ENCODE measurements at regions not wholly inside any gene's neighbourhood (a gene's known extent, or its start where the extent isn't known, plus 50 kb on each side); places are given as distances from the start of the nearest gene placed in this dataset.

DNA sequence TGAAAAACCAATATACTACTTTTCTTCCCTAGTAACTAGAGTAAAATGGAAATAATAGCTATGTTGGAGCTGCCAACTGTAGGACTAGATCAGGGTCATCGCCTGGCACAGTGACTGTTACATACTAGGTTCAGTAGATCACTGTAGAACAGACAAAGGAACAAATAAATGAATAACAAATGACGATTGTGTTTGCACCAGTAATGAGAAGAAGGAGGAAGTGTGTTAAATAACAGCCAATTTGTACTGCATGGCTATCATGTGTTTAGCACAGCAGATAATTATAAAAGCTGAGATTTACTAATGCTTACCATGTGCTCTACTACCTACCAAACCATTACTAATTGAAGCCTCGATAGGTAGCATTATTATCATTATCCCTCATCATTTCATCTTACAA lies 85.3 kb upstream of the FXR1 start:
- H4K20me1 ChIP-seq (ENCODE audit: insufficient read depth): no peaks in the 10 kb centered on the region
- no peak overlapping the region for H3K27ac ChIP-seq
- H3K4me3 ChIP-seq: no peak overlapping the region
- H3K9me2 ChIP-seq (ENCODE audit: insufficient read depth): no peaks in the 10 kb centered on the region
- no peaks in the 10 kb centered on the region for H3K79me2 ChIP-seq (ENCODE audit: insufficient read depth)
- H2AFZ ChIP-seq: no peak overlapping the region
- DNase-seq: no peak
- no peaks in the 10 kb centered on the region for H3K27me3 ChIP-seq (replicated peaks; ENCODE audit: insufficient read depth)
- no peak overlapping the region for H3K9ac ChIP-seq
- TF ChIP-seq EZH2 (IDR thresholded peaks at IDR 0.05; ENCODE audit: insufficient read depth, poor library complexity, severe bottlenecking) (no peak), EZH2phosphoT487 (IDR thresholded peaks at IDR 0.05; ENCODE audit: insufficient read depth, low read depth) (no peak)
- in situ Hi-C loops (cut with MboI): no loop called here
- no peaks in the 10 kb centered on the region for H3F3A ChIP-seq (ENCODE audit: insufficient read depth)
- no peaks in the 10 kb centered on the region for H3K9me3 ChIP-seq (ENCODE audit: low read depth)
- no peaks in the 10 kb centered on the region for H3K4me1 ChIP-seq (ENCODE audit: insufficient read depth)
- H3K4me2 ChIP-seq (ENCODE audit: unreplicated experiment): no peak overlapping the region
- WGBS, 2 experiments (ENCODE audit: low coverage in 1 of 2, low lambda C conversion rate in 2 of 2, missing lambda C conversion rate in 2 of 2): 35 to 45% methylated on average over 3 of the region's 3 CpGs
- H3K36me3 ChIP-seq (ENCODE audit: low read depth): no peaks in the 10 kb centered on the region

DNA sequence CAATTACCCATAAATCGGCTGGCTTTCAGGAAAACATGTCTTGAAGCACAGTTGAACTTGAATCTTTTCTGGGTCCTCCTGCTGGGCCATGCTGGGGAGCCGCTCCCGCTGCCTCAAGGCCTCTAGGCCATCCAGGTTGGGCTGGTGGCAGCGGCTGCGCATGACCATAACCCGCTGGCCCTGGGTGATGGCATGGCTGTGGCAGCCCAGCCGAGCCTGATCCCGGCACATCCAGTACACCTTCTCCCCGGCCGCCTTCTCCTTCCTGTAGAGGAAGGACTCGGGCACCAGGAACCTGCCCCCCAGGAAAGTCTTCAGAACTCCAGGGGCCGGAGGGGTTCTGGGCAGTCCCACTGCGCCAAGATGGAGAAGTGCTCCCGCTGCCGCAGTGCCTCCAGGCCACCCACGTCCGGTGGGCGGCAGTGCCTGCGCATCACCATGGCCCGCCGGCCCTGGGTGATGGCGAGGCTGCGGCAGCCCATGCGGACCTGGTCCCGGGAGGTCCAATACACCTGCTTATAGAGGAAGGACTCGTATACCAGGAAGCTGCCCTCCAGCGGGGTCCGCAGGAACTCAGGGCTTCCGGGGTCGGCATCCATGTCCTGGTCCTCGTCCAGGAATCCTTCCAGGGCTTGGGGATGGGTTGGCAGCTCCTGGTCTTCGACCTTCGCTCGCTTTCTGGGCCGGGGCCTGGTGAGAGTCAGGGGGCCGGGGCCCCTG lies 84.3 kb upstream of the FXR1 start:
- H2AFZ ChIP-seq: no peak overlapping the region
- no peak overlapping the region for H3K4me2 ChIP-seq (ENCODE audit: unreplicated experiment)
- no peak overlapping the region for H3K27ac ChIP-seq
- H3K27me3 ChIP-seq (replicated peaks; ENCODE audit: insufficient read depth): no peaks in the 10 kb centered on the region
- WGBS, 2 experiments (ENCODE audit: low coverage in 1 of 2, low lambda C conversion rate in 2 of 2, missing lambda C conversion rate in 2 of 2): 80 to 86% methylated on average over 30 to 36 of the region's 36 CpGs
- H3K4me1 ChIP-seq (ENCODE audit: insufficient read depth): no peaks in the 10 kb centered on the region
- H3K9me2 ChIP-seq (ENCODE audit: insufficient read depth): no peaks in the 10 kb centered on the region
- no peak overlapping the region for H3K4me3 ChIP-seq
- no peaks in the 10 kb centered on the region for H3K79me2 ChIP-seq (ENCODE audit: insufficient read depth)
- H4K20me1 ChIP-seq (ENCODE audit: insufficient read depth): no peaks in the 10 kb centered on the region
- TF ChIP-seq EZH2phosphoT487 (IDR thresholded peaks at IDR 0.05; ENCODE audit: insufficient read depth, low read depth) (no peak), EZH2 (IDR thresholded peaks at IDR 0.05; ENCODE audit: insufficient read depth, poor library complexity, severe bottlenecking) (no peak)
- in situ Hi-C loops (cut with MboI): no loop called here
- no peaks in the 10 kb centered on the region for H3K9me3 ChIP-seq (ENCODE audit: low read depth)
- DNase-seq: no peak
- no peaks in the 10 kb centered on the region for H3K36me3 ChIP-seq (ENCODE audit: low read depth)
- no peak overlapping the region for H3K9ac ChIP-seq
- no peaks in the 10 kb centered on the region for H3F3A ChIP-seq (ENCODE audit: insufficient read depth)

DNA sequence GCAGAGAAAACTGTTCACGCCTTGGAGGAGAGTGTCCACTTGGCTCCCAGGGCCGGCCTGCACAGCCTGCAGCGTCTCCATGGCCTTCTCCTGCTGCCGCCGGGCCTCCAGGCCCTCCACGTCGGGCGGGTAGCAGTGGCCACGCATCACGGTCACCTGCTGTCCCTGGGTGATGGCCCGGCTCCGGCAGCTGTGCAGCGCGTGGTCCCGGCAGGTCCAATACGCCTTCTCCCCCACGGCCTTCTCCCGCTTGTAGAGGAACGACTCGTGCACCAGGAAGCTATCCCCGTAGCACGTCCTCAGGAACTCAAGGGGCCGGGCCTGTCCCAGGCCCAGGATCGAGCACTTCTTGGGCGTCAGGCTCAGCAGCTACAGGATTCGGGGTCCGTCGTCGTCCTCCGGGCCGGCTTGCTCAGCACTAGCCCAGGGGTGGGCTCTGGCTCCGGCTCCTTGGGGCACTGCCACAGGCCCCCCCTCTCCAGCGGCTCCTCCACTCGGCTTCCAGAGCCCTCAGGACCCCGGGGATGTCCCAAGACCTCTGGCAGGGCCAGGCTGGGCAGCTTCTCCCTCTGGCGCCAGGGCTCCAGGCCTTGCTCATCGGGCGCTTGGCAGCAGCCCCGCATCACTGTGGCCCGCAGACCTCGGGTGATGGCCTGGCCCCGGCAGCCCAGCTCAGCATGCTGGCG lies 83.6 kb upstream of the FXR1 start:
- Histone ChIP-seq H2AFZ (no peak overlapping the region), H3K79me2 (ENCODE audit: insufficient read depth) (no peaks in the 10 kb centered on the region), H3K9me3 (ENCODE audit: low read depth) (no peaks in the 10 kb centered on the region), H3K4me2 (ENCODE audit: unreplicated experiment) (no peak overlapping the region), H3K27ac (no peak overlapping the region), H3K36me3 (ENCODE audit: low read depth) (no peaks in the 10 kb centered on the region), H4K20me1 (ENCODE audit: insufficient read depth) (no peaks in the 10 kb centered on the region), H3F3A (ENCODE audit: insufficient read depth) (no peaks in the 10 kb centered on the region), H3K4me1 (ENCODE audit: insufficient read depth) (no peaks in the 10 kb centered on the region), H3K9me2 (ENCODE audit: insufficient read depth) (no peaks in the 10 kb centered on the region), H3K27me3 (replicated peaks; ENCODE audit: insufficient read depth) (no peaks in the 10 kb centered on the region), H3K9ac (no peak overlapping the region), H3K4me3 (no peak overlapping the region)
- WGBS, 2 experiments (ENCODE audit: low coverage in 1 of 2, low lambda C conversion rate in 2 of 2, missing lambda C conversion rate in 2 of 2): 82 to 83% methylated on average over 36 to 43 of the region's 43 CpGs
- in situ Hi-C loops (cut with MboI): no loop called here
- no peak for DNase-seq
- TF ChIP-seq EZH2 (IDR thresholded peaks at IDR 0.05; ENCODE audit: insufficient read depth, poor library complexity, severe bottlenecking): no peak
- no peak for TF ChIP-seq EZH2phosphoT487 (IDR thresholded peaks at IDR 0.05; ENCODE audit: insufficient read depth, low read depth)

DNA sequence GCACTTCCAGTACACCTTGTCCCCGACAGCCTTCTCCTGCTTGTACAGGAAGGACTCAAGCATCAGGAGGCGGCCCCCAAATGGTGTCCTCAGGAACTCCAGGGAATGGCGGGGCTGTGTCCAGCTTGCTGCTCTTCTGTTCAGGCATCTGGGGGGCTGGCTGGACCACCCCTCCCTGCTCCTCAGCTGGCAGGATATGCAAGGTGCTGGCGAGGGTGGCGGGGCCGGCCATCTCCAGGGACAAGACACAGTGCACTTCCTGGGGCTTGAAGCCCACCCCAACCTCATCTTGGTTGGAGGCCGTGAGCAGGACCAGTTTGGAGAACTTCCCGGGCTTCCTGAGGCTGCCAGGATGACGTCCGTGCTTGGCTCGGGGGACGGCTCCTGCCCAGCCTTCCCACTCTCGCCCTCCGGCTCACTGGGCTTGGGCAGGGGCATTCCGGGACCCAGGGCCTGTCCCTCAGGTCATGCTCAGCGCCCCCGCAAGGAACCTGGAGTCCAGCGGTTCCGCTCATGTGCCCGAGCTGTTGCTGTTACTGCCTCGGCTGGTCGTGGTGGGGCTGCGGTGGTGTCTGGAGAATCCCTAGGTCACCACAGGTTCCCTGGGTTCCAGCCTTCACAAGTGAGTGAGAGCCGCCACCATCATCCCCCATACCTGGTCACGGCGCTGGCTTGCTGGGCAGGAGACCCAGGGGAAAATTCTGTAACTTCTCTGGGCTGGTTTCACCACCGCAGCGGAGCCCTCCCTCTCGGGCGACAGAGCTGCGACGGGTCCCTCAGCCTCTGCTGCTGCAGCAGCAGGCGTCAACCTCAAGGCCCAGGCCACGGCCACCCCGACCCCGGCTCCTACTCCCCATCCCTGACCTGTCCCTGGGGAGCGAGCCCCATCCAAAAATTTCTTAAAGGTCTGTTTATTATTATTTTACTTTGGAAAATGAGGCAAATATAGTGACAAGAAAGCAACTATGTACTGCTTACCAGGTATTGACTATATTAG lies 82.8 kb upstream of the FXR1 start:
- in situ Hi-C loops (cut with MboI): no loop called here
- no peaks in the 10 kb centered on the region for H3K79me2 ChIP-seq (ENCODE audit: insufficient read depth)
- 71% methylated on average over 33 to 37 of the region's 37 CpGs for WGBS, 2 experiments (ENCODE audit: low coverage in 1 of 2, low lambda C conversion rate in 2 of 2, missing lambda C conversion rate in 2 of 2)
- no peaks in the 10 kb centered on the region for H3K27me3 ChIP-seq (replicated peaks; ENCODE audit: insufficient read depth)
- no peaks in the 10 kb centered on the region for H3K4me1 ChIP-seq (ENCODE audit: insufficient read depth)
- H4K20me1 ChIP-seq (ENCODE audit: insufficient read depth): no peaks in the 10 kb centered on the region
- no peak overlapping the region for H3K9ac ChIP-seq
- TF ChIP-seq EZH2 (IDR thresholded peaks at IDR 0.05; ENCODE audit: insufficient read depth, poor library complexity, severe bottlenecking): no peak
- no peak for TF ChIP-seq EZH2phosphoT487 (IDR thresholded peaks at IDR 0.05; ENCODE audit: insufficient read depth, low read depth)
- no peak for DNase-seq
- H3K9me2 ChIP-seq (ENCODE audit: insufficient read depth): no peaks in the 10 kb centered on the region
- H3K9me3 ChIP-seq (ENCODE audit: low read depth): no peaks in the 10 kb centered on the region
- no peaks in the 10 kb centered on the region for H3F3A ChIP-seq (ENCODE audit: insufficient read depth)
- H3K4me2 ChIP-seq (ENCODE audit: unreplicated experiment): no peak overlapping the region
- H2AFZ ChIP-seq: no peak overlapping the region
- H3K4me3 ChIP-seq: no peak overlapping the region
- no peaks in the 10 kb centered on the region for H3K36me3 ChIP-seq (ENCODE audit: low read depth)
- H3K27ac ChIP-seq: no peak overlapping the region
